ENCODE measurements at regions not wholly inside any gene's neighbourhood (a gene's known extent, or its start where the extent isn't known, plus 50 kb on each side); places are given as distances from the start of the nearest gene placed in this dataset.
A peak's percentile ranks its signal among the peaks of the same experiment; 100 is the strongest.
"Not testable (repeated sequence)": the region's sequence is repeated elsewhere in the genome, so short reads cannot be mapped to it uniquely, and the experiment has no call there.

GRCh38 chr13:60214213-60215055, 50.7 kb upstream of the DIAPH3 start:
- in situ Hi-C loops (cut with HindIII; ENCODE audit: low pct_unique_long_range_greater_than_20kb, low sequenced_read_pairs): no loop called here
- DNase-seq (ENCODE audit: low read depth, low spot score): no peak

- DNase-seq (ENCODE audit: low read depth, low spot score): no peak
- in situ Hi-C loops (cut with HindIII; ENCODE audit: low pct_unique_long_range_greater_than_20kb, low sequenced_read_pairs): no loop called here
Observed at GRCh38 chr13:60220072-60220471, 56.3 kb upstream of the DIAPH3 start.

DNA sequence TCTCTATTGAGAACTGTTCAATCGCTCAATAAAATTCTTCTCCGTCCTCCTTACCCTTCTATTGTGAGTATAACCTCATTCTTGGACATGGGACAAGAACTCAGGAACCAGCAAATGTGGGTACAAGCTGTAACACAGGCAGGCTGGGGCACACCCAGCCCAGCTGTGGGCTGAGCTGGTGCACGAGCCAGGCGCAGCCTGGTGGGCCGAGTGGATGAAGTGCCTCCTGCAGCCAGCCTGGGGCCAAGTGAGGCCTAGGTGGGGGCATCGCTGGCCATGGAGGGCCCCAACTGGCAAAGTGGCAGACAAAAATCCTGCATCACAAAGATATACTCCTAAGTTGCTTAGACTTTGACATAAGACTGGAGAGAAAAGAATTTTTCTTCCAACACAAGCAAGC, 57.9 kb upstream of the DIAPH3 start:
- in situ Hi-C loops (cut with HindIII; ENCODE audit: low pct_unique_long_range_greater_than_20kb, low sequenced_read_pairs): no loop called here
- no peak for DNase-seq (ENCODE audit: low read depth, low spot score)

GRCh38 chr13:60226507-60226906, 62.8 kb upstream of the DIAPH3 start:
- DNase-seq (ENCODE audit: low read depth, low spot score): peak; percentile 56
- in situ Hi-C loops (cut with HindIII; ENCODE audit: low pct_unique_long_range_greater_than_20kb, low sequenced_read_pairs): no loop called here

- in situ Hi-C loops (cut with HindIII; ENCODE audit: low pct_unique_long_range_greater_than_20kb, low sequenced_read_pairs): no loop called here
Observed at GRCh38 chr13:60227158-60227557, 63.4 kb upstream of the DIAPH3 start.

GRCh38 chr13:60229708-60230272, 66.1 kb upstream of the DIAPH3 start:
- in situ Hi-C loops (cut with HindIII; ENCODE audit: low pct_unique_long_range_greater_than_20kb, low sequenced_read_pairs): no loop called here
- no peak for DNase-seq (ENCODE audit: low read depth, low spot score)

More at GRCh38 chr13:60227158-60227557, 63.4 kb upstream of the DIAPH3 start:
- DNase-seq (ENCODE audit: low read depth, low spot score): no peak

GRCh38 chr13:60230593-60230992, 66.9 kb upstream of the DIAPH3 start:
- no peak for DNase-seq (ENCODE audit: low read depth, low spot score)
- in situ Hi-C loops (cut with HindIII; ENCODE audit: low pct_unique_long_range_greater_than_20kb, low sequenced_read_pairs): no loop called here

DNA sequence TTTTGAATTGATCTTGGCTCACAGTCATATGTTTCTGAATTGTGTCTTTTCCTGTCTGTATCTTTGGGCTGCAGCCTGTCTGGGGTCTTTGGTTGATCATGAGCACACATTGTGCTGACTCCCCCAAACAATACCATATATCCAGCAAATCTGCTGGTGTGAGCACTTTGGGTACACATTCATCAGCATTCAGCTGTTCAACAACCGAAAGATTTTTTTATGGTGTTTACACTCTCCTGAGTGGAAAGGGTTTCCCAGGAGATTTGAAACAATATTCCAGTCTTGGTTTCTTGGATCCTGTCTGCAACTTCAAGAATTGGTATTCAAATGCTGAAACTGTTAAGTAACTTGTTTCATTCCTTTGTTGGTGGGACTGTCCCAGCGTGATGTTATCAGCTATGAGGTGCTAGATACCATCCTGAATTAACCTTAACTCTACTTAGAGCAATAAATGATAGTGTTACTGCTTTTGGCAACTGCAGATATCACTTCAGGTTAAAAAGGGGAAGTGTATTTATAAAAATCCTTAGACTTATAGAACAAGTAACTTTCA, 78.4 kb upstream of the DIAPH3 start:
- no peak for DNase-seq (ENCODE audit: low read depth, low spot score)
- in situ Hi-C loops (cut with HindIII; ENCODE audit: low pct_unique_long_range_greater_than_20kb, low sequenced_read_pairs): no loop called here

DNA sequence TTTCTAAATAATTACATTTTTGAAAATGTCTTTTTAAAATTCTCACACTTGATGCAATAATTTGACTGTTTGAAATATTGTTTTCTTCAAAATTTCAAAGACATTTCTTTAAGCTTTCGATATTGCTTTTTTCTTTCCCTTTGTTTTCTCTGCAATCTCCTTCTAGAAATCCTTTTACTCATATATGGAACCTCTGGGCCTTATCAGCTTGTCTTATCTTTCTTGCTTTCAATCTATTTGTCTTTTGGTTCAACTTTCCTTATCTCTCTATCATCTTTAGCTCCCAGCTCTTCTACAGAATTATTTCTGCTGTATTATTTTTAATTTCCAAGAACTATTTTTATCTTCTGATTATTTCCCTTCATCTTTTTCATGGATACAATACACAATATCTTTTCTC, 80.7 kb upstream of the DIAPH3 start:
- no peak for DNase-seq (ENCODE audit: low read depth, low spot score)
- in situ Hi-C loops (cut with HindIII; ENCODE audit: low pct_unique_long_range_greater_than_20kb, low sequenced_read_pairs): no loop called here

GRCh38 chr13:60251419-60251818, 87.7 kb upstream of the DIAPH3 start:
- in situ Hi-C loops (cut with HindIII; ENCODE audit: low pct_unique_long_range_greater_than_20kb, low sequenced_read_pairs); DNase-seq (ENCODE audit: low read depth, low spot score): not testable (repeated sequence)

GRCh38 chr13:60258349-60258748, 94.6 kb upstream of the DIAPH3 start:
- DNase-seq (ENCODE audit: low read depth, low spot score): no peak
- in situ Hi-C loops (cut with HindIII; ENCODE audit: low pct_unique_long_range_greater_than_20kb, low sequenced_read_pairs): no loop called here

DNA sequence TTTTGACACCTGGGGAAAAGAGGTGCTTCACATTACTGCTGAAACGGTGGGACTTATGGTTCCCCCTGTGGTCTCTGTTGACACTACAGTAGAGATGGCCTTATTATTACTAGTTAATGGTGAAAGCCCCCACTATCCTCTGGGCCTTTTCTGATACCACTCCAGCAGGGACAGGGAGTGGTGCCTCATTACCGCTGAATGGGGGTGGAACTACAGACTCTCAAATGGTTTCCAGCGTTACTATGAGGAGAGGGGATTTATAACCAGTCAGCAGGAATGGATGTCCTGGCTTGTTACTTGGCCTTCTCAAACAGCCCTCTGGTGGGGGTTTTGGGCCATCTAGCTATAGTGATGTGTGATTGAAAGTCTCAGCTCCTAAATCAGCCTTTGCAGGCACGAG, 96.7 kb upstream of the DIAPH3 start:
- no peak for DNase-seq (ENCODE audit: low read depth, low spot score)
- in situ Hi-C loops (cut with HindIII; ENCODE audit: low pct_unique_long_range_greater_than_20kb, low sequenced_read_pairs): no loop called here

DNA sequence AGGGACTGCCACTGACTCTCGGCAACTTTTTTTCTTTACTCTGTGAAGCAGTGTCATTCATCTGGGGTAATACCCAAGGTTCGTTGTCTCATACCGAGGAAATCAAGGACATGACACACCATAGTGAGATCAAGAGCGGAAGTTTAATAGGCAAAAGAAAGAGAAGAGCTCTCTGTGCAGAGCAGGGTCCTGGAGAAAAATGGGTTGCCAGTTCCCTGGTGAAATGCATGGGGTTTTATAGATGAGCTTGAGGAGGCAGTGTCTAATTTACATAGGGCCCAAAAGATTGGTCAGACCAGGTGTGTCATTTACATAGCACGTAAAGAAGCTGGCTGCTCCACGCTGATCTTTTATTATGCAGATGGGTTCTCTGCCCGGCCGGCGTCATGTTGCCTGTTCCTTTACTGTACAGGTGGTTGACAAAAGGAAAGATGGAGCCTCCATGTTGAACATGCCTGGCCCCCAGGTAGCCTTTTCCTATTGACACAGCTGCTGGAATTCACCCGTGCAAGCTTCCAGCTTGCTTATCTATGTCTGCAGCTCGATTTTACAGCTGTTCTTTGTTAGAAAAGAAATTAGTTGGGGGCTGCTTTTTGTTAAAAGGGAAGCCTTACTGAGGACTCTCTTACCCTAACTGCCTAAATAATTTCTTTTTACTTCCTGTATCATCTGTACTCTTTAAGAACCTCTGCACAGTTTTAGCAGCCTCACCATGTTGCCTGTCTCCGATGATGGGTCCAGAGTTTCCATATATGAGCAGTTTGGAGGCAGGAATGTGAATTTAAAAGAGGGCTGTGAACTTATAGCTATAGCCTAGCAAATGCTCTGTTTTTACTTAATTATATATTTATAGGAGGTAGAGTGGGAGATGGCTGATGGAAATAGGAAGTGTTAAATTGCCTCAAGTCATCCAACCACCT, 98.0 kb upstream of the DIAPH3 start:
- in situ Hi-C loops (cut with HindIII; ENCODE audit: low pct_unique_long_range_greater_than_20kb, low sequenced_read_pairs): no loop called here
- DNase-seq (ENCODE audit: low read depth, low spot score): no peak

DNA sequence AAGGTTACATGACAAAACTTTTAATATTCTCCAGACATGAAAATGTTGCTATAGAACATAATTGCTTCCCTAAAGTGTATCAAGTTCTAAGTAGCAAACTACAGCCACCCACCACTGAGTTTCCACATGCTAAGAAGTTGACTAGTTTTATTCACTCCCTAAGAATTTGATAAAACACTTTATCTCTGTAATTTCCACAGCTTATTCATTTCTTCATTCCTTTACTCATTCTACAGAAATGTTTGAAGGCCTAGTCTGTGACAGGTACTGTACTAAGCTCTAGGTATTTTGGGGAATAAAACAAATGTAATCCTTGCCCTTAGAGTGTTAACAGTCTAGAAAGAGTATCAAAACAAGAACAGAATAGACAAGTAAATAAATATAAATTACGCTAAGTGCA, 101.8 kb upstream of the DIAPH3 start:
- in situ Hi-C loops (cut with HindIII; ENCODE audit: low pct_unique_long_range_greater_than_20kb, low sequenced_read_pairs): no loop called here
- no peak for DNase-seq (ENCODE audit: low read depth, low spot score)

DNA sequence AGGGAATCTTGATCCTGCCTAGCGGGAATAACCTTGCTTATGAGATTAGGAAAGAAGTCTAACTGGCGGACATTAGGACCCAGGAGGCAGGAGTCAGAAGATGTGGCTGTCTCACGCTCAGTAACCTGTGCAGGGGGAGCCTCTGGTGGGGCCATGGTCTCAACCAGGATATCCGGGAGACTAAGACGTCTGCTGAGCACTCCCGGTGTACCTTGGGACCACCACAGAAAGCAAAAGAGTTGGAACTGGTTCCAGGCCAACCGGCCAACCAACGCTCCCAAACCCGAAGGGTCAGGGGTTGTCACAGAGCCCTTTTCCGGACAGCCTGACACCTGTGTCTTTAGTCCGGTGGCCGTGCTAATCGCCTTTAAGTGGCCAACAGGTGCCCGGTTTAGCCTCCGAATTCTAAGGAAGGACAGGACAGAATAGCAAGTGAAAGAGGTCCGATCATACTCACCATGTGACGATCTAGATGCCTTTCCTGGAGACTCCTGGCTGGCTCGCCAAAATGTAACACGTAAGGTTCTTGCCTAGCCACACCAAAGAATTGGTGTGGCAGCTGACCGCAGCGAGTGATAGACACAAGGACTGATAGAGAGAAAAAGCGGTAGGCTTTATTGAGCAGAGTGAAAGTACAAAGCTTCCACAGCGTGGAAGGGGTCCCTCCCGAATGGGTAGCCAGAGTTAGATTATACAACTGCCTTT, 103.9 kb upstream of the DIAPH3 start:
- in situ Hi-C loops (cut with HindIII; ENCODE audit: low pct_unique_long_range_greater_than_20kb, low sequenced_read_pairs): no loop called here

GRCh38 chr13:60268203-60268555, 104.5 kb upstream of the DIAPH3 start:
- in situ Hi-C loops (cut with HindIII; ENCODE audit: low pct_unique_long_range_greater_than_20kb, low sequenced_read_pairs): no loop called here
- DNase-seq (ENCODE audit: low read depth, low spot score): no peak

More for the DNA sequence above, 103.9 kb upstream of the DIAPH3 start:
- DNase-seq (ENCODE audit: low read depth, low spot score): no peak

GRCh38 chr13:60273971-60274527, 110.3 kb upstream of the DIAPH3 start:
- no peak for DNase-seq (ENCODE audit: low read depth, low spot score)
- in situ Hi-C loops (cut with HindIII; ENCODE audit: low pct_unique_long_range_greater_than_20kb, low sequenced_read_pairs): no loop called here
